Coronary artery (tissue), 2 donors: ENCODE measurements at regions not wholly inside any gene's neighbourhood (a gene's known extent, or its start where the extent isn't known, plus 50 kb on each side); places are given as distances from the start of the nearest gene placed in this dataset.

Experiments
- DNase-seq: peaks from one replicate; pipeline ENCODE4 v3.0.0-alpha.2; 2017; ENCODE audit warnings: low spot score
- H3K27ac ChIP-seq, 2 donors: fragments of 200-600 bp; sonication (generic); one replicate each; pipeline ENCODE4 v1.5.1; 2016 to 2019
- H3K4me3 ChIP-seq: fragments of 200-600 bp; sonication (generic); 2 replicates; pipeline ENCODE4 v1.5.1; 2016; ENCODE audit warnings: mild to moderate bottlenecking, moderate library complexity
- TF ChIP-seq, protein P1 (sequence below): fragments of 200-600 bp; sonication (generic); IDR thresholded peaks from one replicate; pipeline ENCODE4 v1.5.1; 2019; ENCODE audit warnings: antibody characterized with exemption

DNA sequence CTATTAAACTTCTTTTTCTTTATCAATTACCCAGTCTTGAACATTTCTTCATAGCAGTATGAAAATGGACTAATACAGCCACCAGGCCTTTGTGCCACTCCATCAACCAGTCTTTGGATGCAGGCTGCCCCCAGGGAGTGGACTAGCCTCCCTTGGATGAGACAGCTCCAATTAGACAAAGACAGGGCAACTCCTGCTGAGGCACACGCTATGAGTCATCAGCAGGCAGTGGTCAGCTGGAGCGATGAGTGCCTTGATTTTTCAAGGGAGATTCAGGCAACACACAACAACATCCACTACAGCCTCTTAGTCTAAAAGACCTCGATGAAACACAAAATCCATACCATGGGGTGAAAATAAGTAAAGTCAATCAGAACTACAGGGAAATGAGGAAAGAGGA, 160.1 kb downstream of the ARRDC4 start:
- no peak overlapping the region for H3K4me3 ChIP-seq
- H3K27ac ChIP-seq, result no peak overlapping the region
- DNase-seq, result no peak
- TF ChIP-seq, protein P1, sequence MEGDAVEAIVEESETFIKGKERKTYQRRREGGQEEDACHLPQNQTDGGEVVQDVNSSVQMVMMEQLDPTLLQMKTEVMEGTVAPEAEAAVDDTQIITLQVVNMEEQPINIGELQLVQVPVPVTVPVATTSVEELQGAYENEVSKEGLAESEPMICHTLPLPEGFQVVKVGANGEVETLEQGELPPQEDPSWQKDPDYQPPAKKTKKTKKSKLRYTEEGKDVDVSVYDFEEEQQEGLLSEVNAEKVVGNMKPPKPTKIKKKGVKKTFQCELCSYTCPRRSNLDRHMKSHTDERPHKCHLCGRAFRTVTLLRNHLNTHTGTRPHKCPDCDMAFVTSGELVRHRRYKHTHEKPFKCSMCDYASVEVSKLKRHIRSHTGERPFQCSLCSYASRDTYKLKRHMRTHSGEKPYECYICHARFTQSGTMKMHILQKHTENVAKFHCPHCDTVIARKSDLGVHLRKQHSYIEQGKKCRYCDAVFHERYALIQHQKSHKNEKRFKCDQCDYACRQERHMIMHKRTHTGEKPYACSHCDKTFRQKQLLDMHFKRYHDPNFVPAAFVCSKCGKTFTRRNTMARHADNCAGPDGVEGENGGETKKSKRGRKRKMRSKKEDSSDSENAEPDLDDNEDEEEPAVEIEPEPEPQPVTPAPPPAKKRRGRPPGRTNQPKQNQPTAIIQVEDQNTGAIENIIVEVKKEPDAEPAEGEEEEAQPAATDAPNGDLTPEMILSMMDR, result no peak

DNA sequence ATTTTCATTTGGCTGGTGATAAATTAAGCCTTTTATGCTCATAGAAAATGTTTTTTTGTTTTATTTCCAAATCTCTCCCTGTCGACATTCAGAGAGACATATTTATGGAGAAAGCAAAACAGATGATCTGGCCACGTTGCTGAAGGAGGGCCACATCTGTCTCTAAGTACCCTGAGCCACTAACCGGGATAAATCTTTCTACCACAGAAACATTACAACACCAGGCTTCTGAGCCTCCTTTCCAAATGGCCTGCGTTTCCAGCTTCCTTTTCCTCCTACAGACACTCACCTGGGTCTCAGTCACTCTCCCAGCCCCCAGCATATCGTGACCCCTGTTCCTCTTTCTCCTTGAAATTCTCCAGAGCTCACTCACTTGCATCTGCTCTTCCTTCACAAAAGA, 161.0 kb downstream of the ARRDC4 start:
- TF ChIP-seq, protein P1, result no peak
- no peak overlapping the region for H3K27ac ChIP-seq
- no peak overlapping the region for H3K4me3 ChIP-seq
- DNase-seq, result no peak

DNA sequence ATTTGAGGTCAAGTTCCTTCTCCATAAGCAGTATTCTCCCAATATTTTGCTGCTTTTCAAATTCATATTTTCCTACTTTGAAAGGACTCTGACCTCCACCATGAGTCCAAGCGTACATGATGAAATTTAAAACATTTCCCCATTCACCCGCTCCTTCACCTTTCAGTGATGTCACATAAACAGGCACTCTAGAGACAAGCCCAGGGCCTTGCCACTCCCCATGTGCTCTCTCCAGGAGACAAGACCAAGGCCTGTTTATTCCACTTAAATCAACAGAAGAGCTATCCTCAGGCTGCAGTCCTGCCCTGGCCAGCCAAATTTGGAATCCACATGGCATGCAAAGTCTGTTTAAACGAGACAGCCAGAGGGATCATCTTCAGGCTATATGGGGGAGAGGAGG, 161.5 kb downstream of the ARRDC4 start:
- Histone ChIP-seq H3K4me3 (no peak overlapping the region), H3K27ac (no peak overlapping the region)
- TF ChIP-seq, protein P1, result no peak
- no peak for DNase-seq

DNA sequence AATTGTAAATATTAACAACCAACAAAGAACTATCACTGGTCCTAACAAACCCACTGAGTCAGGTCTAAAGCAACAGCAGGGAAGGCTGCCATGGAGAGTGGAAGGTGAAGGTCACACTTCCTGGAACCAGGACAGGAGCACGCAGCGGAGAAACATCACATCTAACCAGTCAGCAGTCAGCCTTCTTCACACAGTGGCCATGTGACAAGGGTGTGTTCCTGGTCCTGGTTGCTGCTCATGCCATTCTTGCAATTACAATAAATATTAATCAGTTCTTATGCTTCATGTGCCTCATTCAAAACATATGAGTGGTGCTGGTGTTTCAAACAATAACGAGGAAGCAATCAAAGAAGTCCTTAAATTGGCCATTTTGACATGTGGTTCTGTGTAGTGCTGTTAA, 162.8 kb downstream of the ARRDC4 start:
- no peak for DNase-seq
- H3K27ac ChIP-seq, result no peak overlapping the region
- TF ChIP-seq, protein P1, result no peak

DNA sequence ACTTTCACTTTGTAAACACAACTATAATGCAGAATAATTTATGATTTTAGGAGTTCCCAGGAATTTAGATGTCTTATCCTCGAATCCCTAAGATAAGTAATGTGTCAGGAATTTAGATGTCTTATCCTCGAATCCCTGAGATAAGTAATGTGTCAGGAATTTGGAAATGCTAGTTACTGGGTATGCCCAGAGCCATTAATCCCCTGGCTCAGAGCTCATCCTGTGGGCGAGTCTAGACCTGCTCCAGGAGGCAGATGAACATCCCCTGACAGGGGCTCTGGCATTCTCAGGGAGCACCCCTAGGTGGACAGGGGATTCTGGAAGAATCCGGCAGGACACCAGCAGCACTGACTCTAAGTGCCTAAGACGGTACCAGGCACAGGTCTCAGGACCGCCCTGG, 163.3 kb downstream of the ARRDC4 start:
- TF ChIP-seq, protein P1, result no peak
- Histone ChIP-seq H3K4me3 (no peak overlapping the region), H3K27ac (no peak overlapping the region)
- no peak for DNase-seq

More for the DNA sequence above, 162.8 kb downstream of the ARRDC4 start:
- H3K4me3 ChIP-seq, result no peak overlapping the region

DNA sequence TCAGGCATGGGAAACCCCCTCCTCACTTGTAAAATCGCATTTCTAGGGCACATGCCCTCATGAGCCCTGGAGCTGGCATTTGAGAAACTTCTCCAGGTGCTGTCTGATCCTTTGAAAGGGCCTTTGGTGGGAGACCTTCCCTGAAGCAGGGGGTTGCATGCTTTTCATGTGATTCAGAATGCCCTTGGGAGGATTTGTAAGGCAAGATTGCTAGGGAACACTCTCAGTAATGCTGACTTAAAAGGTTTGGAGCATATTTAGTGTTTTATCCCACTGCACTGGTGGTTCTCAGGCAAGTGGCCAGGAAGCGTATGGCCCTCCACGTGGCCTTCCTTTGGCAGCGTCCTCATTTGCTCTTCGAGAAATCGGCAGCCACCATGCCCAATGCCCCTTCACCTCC, 164.1 kb downstream of the ARRDC4 start:
- Histone ChIP-seq H3K4me3 (no peak overlapping the region), H3K27ac (no peak overlapping the region)
- TF ChIP-seq, protein P1, result no peak
- no peak for DNase-seq

DNA sequence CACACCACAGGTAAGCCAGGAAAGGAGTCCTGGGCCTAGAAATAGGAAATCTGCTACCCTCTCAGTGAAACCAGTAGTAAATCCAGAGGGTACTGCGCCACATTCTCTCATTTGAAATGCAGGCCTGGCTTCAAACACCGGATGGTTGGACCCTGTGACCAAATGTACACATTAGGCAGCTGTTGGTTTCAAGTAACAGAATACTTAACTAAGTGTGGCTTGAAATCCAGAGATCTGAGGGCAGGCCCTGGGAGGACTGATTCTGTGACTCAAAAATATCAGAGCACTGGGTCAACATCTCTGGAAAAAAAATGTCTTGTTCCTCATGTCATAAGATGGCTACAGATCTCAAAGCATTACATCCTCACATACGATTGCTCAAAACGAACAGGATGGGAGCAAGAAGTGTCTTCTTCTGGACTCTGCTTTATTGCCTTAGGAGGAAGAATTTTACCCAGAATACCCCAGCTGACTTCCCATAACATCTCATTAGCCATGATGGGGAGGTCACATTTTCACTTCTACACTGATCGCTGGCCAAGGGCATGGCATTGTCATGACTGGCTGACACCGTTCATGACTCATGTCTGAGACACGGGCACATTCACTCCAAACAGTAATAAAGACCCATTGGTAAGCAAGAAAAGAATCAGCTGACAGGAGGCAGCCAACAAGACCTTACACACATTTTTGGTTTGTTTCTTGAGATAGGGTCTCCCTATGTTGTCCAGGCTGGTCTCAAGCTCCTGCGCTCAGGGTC, 166.0 kb downstream of the ARRDC4 start:
- TF ChIP-seq, protein P1, result no peak
- Histone ChIP-seq H3K4me3 (no peak overlapping the region), H3K27ac (no peak overlapping the region)
- DNase-seq, result no peak
